Brain microvascular endothelial cell (primary cell): ENCODE measurements at regions not wholly inside any gene's neighbourhood (a gene's known extent, or its start where the extent isn't known, plus 50 kb on each side); places are given as distances from the start of the nearest gene placed in this dataset.

Experiments used
- DNase-seq: peaks from one replicate; pipeline ENCODE4 v3.0.0-alpha.2; 2020
- H3K27ac ChIP-seq: fragments of 250-450 bp; sonication (Bioruptor Pico); 2 replicates; pipeline ENCODE4 v1.5.1; 2020; ENCODE audit warnings: mild to moderate bottlenecking, moderate library complexity
- H3K27me3 ChIP-seq: fragments of 250-450 bp; sonication (Bioruptor Pico); replicated peaks from 2 replicates; pipeline ENCODE4 v1.5.1; 2020; ENCODE audit warnings: mild to moderate bottlenecking
- H3K36me3 ChIP-seq: fragments of 250-450 bp; sonication (Bioruptor Pico); replicated peaks from 2 replicates; pipeline ENCODE4 v1.5.1; 2020; ENCODE audit warnings: mild to moderate bottlenecking
- H3K4me3 ChIP-seq: 2 replicates; pipeline ENCODE4 v1.5.1; 2011; ENCODE audit warnings: low read depth, mild to moderate bottlenecking, control low read depth, low read length, moderate library complexity
- CTCF ChIP-seq: IDR thresholded peaks from 2 replicates; pipeline ENCODE4 v1.5.1; 2011; ENCODE audit warnings: low read depth, mild to moderate bottlenecking, moderate library complexity, low read length, control low read depth, inconsistent platforms; ENCODE audit errors: missing control alignments
- in situ Hi-C: cut with HindIII; loops from 2 replicates; pipeline ENCODE4 v1.10.0; 2017; ENCODE audit warnings: low sequenced_read_pairs, low pct_ligation_motif_present

- in situ Hi-C loops, result no loop called here
- no peak overlapping the region for H3K4me3 ChIP-seq
- H3K27ac ChIP-seq, result no peak overlapping the region
- H3K27me3 ChIP-seq, result no peaks in the 10 kb centered on the region
- no peak for DNase-seq
- no peaks in the 10 kb centered on the region for H3K36me3 ChIP-seq
- TF ChIP-seq CTCF, result no peak
Measured at GRCh38 chr3:150269526-150269925, 138.6 kb upstream of the TSC22D2 start.

- no peaks in the 10 kb centered on the region for H3K36me3 ChIP-seq
- H3K4me3 ChIP-seq, result no peak overlapping the region
- DNase-seq, result no peak
- no peaks in the 10 kb centered on the region for H3K27me3 ChIP-seq
- no peak for TF ChIP-seq CTCF
- in situ Hi-C loops, result no loop called here
- H3K27ac ChIP-seq, result no peak overlapping the region
Measured at GRCh38 chr3:150268426-150269391, 139.4 kb upstream of the TSC22D2 start.

- Histone ChIP-seq H3K4me3 (no peak overlapping the region), H3K27me3 (no peaks in the 10 kb centered on the region), H3K27ac (no peak overlapping the region), H3K36me3 (no peaks in the 10 kb centered on the region)
- in situ Hi-C loops, result no loop called here
- DNase-seq, result no peak
- TF ChIP-seq CTCF, result no peak
Measured at GRCh38 chr3:150267288-150267687, 140.8 kb upstream of the TSC22D2 start.

GRCh38 chr3:150265305-150265704, 142.8 kb upstream of the TSC22D2 start:
- H3K36me3 ChIP-seq, result no peaks in the 10 kb centered on the region
- no peaks in the 10 kb centered on the region for H3K27me3 ChIP-seq
- H3K27ac ChIP-seq, result no peak overlapping the region
- no peak overlapping the region for H3K4me3 ChIP-seq
- in situ Hi-C loops, result no loop called here
- DNase-seq, result no peak
- no peak for TF ChIP-seq CTCF

- DNase-seq, result no peak
- Histone ChIP-seq H3K4me3 (no peak overlapping the region), H3K27me3 (no peaks in the 10 kb centered on the region), H3K36me3 (no peaks in the 10 kb centered on the region), H3K27ac (no peak overlapping the region)
- TF ChIP-seq CTCF, result no peak
- in situ Hi-C loops, result no loop called here
Measured at GRCh38 chr3:150264561-150265279, 143.4 kb upstream of the TSC22D2 start.
